Epithelial cell of proximal tubule (primary cell): ENCODE measurements at regions not wholly inside any gene's neighbourhood (a gene's known extent, or its start where the extent isn't known, plus 50 kb on each side); places are given as distances from the start of the nearest gene placed in this dataset.

Source experiments
- DNase-seq: peaks from one replicate; pipeline ENCODE4 v3.0.0-alpha.2; 2011; ENCODE audit warnings: low read depth
- H3K4me3 ChIP-seq: 2 replicates; pipeline ENCODE4 v1.5.1; 2011; ENCODE audit warnings: low read depth, mild to moderate bottlenecking, low read length
- TF ChIP-seq, protein P1 (sequence below): conservative IDR thresholded peaks from 2 replicates; pipeline ENCODE4 v1.5.1; 2012; ENCODE audit warnings: low read depth, mild to moderate bottlenecking, low read length

DNA sequence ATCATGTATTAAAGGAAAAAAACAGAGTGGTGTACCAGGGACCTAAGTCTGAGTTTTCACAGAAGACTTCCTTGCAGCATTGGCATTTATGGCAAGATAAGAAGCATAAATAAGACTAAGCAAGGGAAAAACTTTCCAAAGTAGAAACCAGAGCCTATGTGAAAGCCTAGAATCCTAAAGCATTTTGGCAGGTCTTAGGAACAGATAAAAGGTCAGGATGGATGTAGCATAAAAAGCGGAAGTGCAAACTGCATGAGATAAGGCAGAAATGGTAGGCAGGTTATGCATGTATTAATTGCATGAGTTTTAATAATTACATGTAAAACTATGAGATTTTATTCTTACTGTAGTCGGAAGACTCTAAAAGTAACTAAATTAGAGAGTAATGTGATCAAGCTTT lies 596.5 kb downstream of the SUCLG1 start:
- TF ChIP-seq, protein P1, sequence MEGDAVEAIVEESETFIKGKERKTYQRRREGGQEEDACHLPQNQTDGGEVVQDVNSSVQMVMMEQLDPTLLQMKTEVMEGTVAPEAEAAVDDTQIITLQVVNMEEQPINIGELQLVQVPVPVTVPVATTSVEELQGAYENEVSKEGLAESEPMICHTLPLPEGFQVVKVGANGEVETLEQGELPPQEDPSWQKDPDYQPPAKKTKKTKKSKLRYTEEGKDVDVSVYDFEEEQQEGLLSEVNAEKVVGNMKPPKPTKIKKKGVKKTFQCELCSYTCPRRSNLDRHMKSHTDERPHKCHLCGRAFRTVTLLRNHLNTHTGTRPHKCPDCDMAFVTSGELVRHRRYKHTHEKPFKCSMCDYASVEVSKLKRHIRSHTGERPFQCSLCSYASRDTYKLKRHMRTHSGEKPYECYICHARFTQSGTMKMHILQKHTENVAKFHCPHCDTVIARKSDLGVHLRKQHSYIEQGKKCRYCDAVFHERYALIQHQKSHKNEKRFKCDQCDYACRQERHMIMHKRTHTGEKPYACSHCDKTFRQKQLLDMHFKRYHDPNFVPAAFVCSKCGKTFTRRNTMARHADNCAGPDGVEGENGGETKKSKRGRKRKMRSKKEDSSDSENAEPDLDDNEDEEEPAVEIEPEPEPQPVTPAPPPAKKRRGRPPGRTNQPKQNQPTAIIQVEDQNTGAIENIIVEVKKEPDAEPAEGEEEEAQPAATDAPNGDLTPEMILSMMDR, result no peak
- no peak for DNase-seq
- H3K4me3 ChIP-seq, result no peak overlapping the region

- TF ChIP-seq, protein P1, result no peak
- DNase-seq, result no peak
Measured at GRCh38 chr2:83860320-83860719, 598.8 kb downstream of the SUCLG1 start.

GRCh38 chr2:83859553-83859952 lies 599.5 kb downstream of the SUCLG1 start:
- TF ChIP-seq, protein P1, result no peak
- DNase-seq, result no peak
- no peak overlapping the region for H3K4me3 ChIP-seq

More at GRCh38 chr2:83860320-83860719, 598.8 kb downstream of the SUCLG1 start:
- H3K4me3 ChIP-seq, result no peak overlapping the region

DNA sequence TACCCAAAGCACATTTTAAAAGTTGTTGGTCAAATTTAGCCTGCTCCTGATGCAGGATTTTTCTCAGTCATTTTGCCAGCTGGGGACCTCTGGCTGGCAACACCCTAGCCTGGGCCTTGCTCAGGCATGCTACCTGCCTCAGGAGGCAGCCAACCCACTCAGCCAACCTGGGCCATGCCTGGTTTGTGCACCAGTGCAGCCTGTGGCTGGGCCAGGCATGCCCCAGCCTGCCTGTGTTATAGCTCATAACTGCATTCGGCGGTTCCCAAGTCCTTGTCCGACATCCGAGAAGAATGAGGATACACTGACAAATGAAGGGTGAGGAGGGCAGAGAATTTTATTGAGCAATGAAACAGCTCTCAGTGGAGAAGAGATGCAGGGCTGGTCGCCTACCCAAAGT lies 608.0 kb downstream of the SUCLG1 start:
- TF ChIP-seq, protein P1, result no peak
- DNase-seq, result no peak
- no peak overlapping the region for H3K4me3 ChIP-seq

- TF ChIP-seq, protein P1, result no peak
- DNase-seq, result no peak
- no peak overlapping the region for H3K4me3 ChIP-seq
Measured at GRCh38 chr2:83850071-83850725, 608.9 kb downstream of the SUCLG1 start.

DNA sequence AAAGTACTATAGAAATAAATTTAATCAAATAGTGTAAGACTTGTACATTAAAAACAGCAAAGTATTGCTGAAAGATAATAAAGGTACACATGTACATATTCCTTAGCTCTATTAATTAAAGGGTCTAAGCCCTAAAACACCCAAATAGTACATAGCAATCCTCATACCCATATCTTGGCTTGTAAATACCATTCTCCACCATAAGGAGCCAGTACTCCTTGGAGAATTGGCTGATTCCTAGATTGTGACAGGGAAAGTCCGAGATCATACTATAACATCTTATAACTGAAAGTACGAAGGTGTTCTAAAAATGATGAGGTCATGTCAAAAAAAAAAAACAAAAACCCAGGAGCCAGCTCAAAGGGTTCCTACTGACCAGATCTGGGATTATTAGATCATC lies 614.6 kb downstream of the SUCLG1 start:
- TF ChIP-seq, protein P1, result no peak
- no peak for DNase-seq
- H3K4me3 ChIP-seq, result no peak overlapping the region

DNA sequence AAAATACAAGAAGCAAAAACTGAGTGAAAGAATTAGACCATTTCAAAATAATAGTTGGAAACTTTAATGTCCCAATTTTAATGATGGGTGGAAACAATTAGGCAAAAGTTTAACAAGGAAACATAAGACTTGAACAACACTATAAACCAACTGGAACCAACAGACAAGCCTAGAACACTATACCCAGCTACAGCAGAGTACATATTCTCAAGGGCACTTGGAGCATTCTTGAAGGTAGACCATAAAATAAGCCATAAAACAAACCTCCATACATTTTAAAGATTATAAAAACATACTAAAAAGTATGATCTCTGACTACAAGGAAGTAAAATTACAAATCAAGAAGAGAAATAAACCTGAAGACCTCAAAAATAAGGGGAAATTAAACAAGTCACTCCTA lies 616.7 kb downstream of the SUCLG1 start:
- H3K4me3 ChIP-seq, result no peak overlapping the region
- TF ChIP-seq, protein P1, result no peak
- DNase-seq, result no peak
